ENCODE measurements at regions not wholly inside any gene's neighbourhood (a gene's known extent, or its start where the extent isn't known, plus 50 kb on each side); places are given as distances from the start of the nearest gene placed in this dataset.

DNA sequence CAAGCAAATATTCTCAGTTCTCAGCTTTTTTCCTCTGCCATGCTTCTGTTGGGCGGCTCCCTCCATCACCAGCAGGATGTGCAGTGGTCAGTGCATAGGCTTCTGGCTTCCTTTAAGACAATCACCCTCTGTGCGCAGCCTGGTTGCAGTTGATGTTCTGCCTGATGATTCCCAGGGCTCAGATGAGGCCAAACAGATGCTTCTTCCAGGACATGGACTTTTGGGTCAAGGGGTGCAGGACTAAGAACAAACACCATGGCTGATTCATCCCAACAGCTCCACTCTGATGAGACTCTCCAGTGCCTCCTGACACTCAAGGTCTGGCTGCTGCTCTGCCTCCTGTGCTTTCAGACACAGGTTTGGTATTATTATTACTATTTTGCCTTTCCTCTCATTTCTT, 554.8 kb upstream of the CDH4 start:
- DNase-seq (ENCODE audit: low read depth) = peak; percentile 52
- H3K4me3 ChIP-seq (ENCODE audit: control insufficient read depth, low read depth, low read length) = no peak overlapping the region
- TF ChIP-seq, protein P1, sequence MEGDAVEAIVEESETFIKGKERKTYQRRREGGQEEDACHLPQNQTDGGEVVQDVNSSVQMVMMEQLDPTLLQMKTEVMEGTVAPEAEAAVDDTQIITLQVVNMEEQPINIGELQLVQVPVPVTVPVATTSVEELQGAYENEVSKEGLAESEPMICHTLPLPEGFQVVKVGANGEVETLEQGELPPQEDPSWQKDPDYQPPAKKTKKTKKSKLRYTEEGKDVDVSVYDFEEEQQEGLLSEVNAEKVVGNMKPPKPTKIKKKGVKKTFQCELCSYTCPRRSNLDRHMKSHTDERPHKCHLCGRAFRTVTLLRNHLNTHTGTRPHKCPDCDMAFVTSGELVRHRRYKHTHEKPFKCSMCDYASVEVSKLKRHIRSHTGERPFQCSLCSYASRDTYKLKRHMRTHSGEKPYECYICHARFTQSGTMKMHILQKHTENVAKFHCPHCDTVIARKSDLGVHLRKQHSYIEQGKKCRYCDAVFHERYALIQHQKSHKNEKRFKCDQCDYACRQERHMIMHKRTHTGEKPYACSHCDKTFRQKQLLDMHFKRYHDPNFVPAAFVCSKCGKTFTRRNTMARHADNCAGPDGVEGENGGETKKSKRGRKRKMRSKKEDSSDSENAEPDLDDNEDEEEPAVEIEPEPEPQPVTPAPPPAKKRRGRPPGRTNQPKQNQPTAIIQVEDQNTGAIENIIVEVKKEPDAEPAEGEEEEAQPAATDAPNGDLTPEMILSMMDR (conservative IDR thresholded peaks at IDR 0.05; ENCODE audit: control insufficient read depth, insufficient read depth, low read depth, low read length) = no peak

DNA sequence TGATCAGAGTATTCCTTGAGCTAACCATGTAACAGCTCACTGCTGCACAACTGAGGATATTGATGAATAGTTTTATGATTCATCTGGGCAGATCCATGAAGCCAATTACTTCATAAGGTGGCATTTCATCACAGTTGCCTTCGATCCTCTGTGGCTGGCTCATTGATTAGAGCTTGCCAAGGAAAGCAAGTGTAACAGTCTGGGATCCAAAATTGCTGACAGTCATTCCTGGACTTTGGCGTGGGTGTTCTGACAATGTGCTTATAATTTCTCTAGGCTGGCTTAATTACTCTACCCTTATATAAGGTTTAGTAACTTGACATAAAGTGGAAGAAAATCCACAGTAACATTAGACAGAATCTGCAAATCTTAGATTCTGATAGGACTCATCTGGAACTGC, 551.3 kb upstream of the CDH4 start:
- H3K4me3 ChIP-seq (ENCODE audit: control insufficient read depth, low read depth, low read length) = no peak overlapping the region
- TF ChIP-seq, protein P1 (conservative IDR thresholded peaks at IDR 0.05; ENCODE audit: control insufficient read depth, insufficient read depth, low read depth, low read length) = no peak
- DNase-seq (ENCODE audit: low read depth) = peak; percentile 44

DNA sequence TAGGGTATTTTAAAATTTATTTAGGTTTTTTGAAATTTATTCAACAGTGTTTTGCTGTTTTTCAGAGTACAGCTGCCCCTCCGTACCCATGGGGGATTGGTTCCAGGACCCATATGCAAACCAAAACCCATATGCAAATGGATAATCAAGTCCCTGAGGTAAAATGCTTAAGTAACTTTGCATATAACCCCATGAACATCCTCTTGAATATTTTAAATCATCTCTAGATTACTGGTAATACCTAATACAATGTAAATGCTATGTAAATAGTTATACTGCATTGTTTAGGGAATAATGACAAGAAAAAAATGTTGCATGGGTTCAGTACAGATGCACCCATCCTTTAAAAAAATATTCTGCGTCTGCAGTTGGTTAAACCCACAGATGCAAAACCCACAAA, 547.9 kb upstream of the CDH4 start:
- no peak overlapping the region for H3K4me3 ChIP-seq (ENCODE audit: control insufficient read depth, low read depth, low read length)
- no peak for DNase-seq (ENCODE audit: low read depth)
- TF ChIP-seq, protein P1 (conservative IDR thresholded peaks at IDR 0.05; ENCODE audit: control insufficient read depth, insufficient read depth, low read depth, low read length) = no peak

DNA sequence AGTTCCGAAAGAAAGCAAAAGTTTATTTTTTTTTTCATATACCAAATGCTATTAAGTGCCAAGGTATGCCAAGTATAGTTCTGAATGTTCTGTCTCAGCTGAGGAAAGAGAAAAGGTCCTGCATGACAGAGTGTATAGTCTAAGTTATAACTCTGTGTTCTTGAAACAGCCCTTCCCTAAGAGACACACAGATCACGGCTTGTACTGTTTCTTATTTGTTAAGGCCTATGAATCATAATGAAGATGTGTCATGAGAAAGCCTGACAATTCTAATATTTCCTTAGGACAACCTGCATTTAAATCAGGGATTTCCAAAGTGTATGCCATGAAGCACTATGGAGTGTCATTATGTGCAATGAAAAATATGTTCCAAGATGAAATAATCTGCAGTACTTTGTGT, 538.7 kb upstream of the CDH4 start:
- TF ChIP-seq, protein P1 (conservative IDR thresholded peaks at IDR 0.05; ENCODE audit: control insufficient read depth, insufficient read depth, low read depth, low read length) = no peak
- DNase-seq (ENCODE audit: low read depth) = no peak
- H3K4me3 ChIP-seq (ENCODE audit: control insufficient read depth, low read depth, low read length) = no peak overlapping the region

DNA sequence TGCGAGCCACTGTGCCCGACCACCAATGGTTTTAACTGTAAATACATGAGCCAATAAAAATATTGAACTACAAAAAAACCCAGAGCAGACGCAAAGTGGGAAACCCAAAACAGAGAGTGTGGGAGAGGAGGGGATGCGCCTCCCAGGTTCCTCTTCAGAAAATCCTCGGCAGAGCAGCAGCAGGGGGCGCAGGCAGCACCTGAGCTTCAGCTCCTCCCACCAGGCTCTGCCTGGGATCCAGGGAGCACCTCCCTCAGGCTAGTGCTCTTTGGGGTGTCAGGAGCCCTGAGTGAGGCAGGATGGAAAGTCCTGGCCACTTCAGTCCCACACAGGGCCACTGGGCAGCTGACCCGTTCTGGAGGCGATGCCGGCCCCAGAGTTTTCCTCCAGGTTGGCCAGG, 536.9 kb upstream of the CDH4 start:
- TF ChIP-seq, protein P1 (conservative IDR thresholded peaks at IDR 0.05; ENCODE audit: control insufficient read depth, insufficient read depth, low read depth, low read length) = no peak
- H3K4me3 ChIP-seq (ENCODE audit: control insufficient read depth, low read depth, low read length) = no peak overlapping the region
- DNase-seq (ENCODE audit: low read depth) = no peak

DNA sequence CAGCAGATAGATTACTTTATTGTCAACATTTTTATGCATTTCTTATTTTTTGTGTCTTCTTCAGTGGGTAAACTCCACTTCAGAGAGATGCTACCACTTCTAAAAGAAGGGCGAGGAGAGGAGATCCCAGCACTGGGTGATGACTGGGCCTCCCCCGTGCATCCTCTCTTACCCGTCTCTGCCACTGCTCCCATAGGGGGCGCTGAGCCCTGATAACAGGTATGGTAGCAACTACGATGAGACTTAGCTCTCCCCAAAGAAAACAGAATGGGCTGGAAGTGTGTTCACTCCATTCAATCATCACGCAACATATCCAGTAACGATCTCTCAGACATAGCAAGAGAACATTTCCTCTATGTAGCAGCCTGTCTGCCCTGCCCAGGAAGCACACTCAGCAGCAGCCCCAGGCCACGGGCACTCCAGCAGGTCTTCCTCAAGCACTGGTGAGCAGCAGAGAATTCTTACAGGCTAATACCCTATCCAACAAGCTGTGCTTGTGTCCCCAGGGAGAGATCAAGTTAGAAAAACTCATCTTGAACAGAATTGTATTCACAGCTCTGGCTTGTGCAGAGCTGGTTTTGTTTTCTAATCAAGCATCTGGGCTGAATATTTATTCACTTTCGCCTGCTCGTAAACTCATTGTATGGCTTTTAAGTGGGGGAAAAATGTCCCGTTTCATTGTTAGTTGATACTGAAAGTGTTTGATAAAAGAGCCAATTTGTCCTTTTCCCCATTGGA, 533.1 kb upstream of the CDH4 start:
- TF ChIP-seq, protein P1 (conservative IDR thresholded peaks at IDR 0.05; ENCODE audit: control insufficient read depth, insufficient read depth, low read depth, low read length) = no peak
- no peak for DNase-seq (ENCODE audit: low read depth)
- H3K4me3 ChIP-seq (ENCODE audit: control insufficient read depth, low read depth, low read length) = no peak overlapping the region

Data from fibroblast of mammary gland (primary cell).